Panc1 (cell line): ENCODE measurements at regions not wholly inside any gene's neighbourhood (a gene's known extent, or its start where the extent isn't known, plus 50 kb on each side); places are given as distances from the start of the nearest gene placed in this dataset.

Experiments used
- ATAC-seq: fragments of 200-7000 bp; cut with Tn5 transposase; 2 replicates; pipeline ENCODE4 v1.9.1; 2020; ENCODE audit warnings: mild to moderate bottlenecking, moderate library complexity
- BruUV-seq: library from RNA; stranded (reverse); fragments of 400-500 nt; replicated peaks from 2 replicates; lab custom pipeline; 2021; lab: Mats Ljungman, UMichigan
- CTCF ChIA-PET: fragments of 300-600 bp; sonication (Branson Sonifier 250); formaldehyde crosslinking; loops from one replicate; lab custom pipeline; 2022; ENCODE audit warnings: antibody characterized with exemption; lab: Charles Lee
- POLR2A ChIA-PET: fragments of 300-600 bp; sonication (Branson Sonifier 250); formaldehyde crosslinking; loops from one replicate; lab custom pipeline; 2022; ENCODE audit warnings: antibody characterized with exemption; lab: Charles Lee
- DNase-seq: peaks from one replicate; pipeline ENCODE4 v3.0.0-alpha.2; 2010; ENCODE audit warnings: low read depth, low spot score
- H3K27ac ChIP-seq: 2 replicates; pipeline ENCODE4 v1.5.1; 2011; ENCODE audit warnings: mild to moderate bottlenecking, low read length, inconsistent platforms
- H3K27me3 ChIP-seq: fragments of 200-500 bp; sonication (Bioruptor generic); 2 replicates; pipeline ENCODE4 v1.6.0; 2014; ENCODE audit warnings: low read length, inconsistent platforms; ENCODE audit not compliant: control insufficient read depth, insufficient read depth
- H3K36me3 ChIP-seq: fragments of 200-500 bp; sonication (Bioruptor generic); 2 replicates; pipeline ENCODE4 v1.5.1; 2014; ENCODE audit warnings: inconsistent platforms, mild to moderate bottlenecking, low read length, moderate library complexity; ENCODE audit not compliant: control insufficient read depth, insufficient read depth
- H3K4me1 ChIP-seq: 2 replicates; pipeline ENCODE4 v1.5.1; 2011; ENCODE audit warnings: inconsistent platforms, mild to moderate bottlenecking, low read length, moderate library complexity; ENCODE audit not compliant: control insufficient read depth, insufficient read depth
- H3K4me3 ChIP-seq, 2 experiments: 2 replicates each; pipeline ENCODE4 v1.5.1; 2011 to 2012; ENCODE audit warnings: low read depth in 2 of 2, low read length in 2 of 2, mild to moderate bottlenecking in 2 of 2, inconsistent platforms in 1 of 2, moderate library complexity in 1 of 2
- H3K9me3 ChIP-seq: fragments of 200-500 bp; sonication (Bioruptor generic); 2 replicates; pipeline ENCODE4 v1.5.1; 2014; ENCODE audit warnings: low read depth, mild to moderate bottlenecking, inconsistent platforms, low read length, moderate library complexity; ENCODE audit not compliant: control insufficient read depth, insufficient read depth
- CTCF ChIP-seq: fragments of 450-650 bp; IDR thresholded peaks from 2 replicates; pipeline ENCODE4 v1.5.1; 2017; ENCODE audit warnings: mild to moderate bottlenecking
- POLR2AphosphoS5 ChIP-seq: IDR thresholded peaks from 2 replicates; pipeline ENCODE4 v1.6.1; 2012; ENCODE audit warnings: mild to moderate bottlenecking, low read depth, low read length, moderate library complexity
- SIN3A ChIP-seq: IDR thresholded peaks from 2 replicates; pipeline ENCODE4 v1.6.1; 2012; ENCODE audit warnings: low read depth, mild to moderate bottlenecking, low read length, moderate library complexity, borderline replicate concordance; ENCODE audit not compliant: insufficient read depth
- TCF7L2 ChIP-seq: IDR thresholded peaks from 2 replicates; pipeline ENCODE4 v1.6.1; 2011; ENCODE audit warnings: mild to moderate bottlenecking, low read depth, low read length, inconsistent platforms
- in situ Hi-C: cut with HindIII; loops from 2 replicates; pipeline ENCODE4 v1.10.0; 2016; ENCODE audit warnings: low sequenced_read_pairs, low pct_unique_long_range_greater_than_20kb
- intact Hi-C: fragments of 100-400 bp; cut with micrococcal nuclease; formaldehyde crosslinking; loops from one replicate; pipeline ENCODE4 v1.10.0; 2022; ENCODE audit not compliant: unreplicated experiment
- TF ChIP-seq, protein P1 (sequence below), 2 experiments: IDR thresholded peaks; 2 replicates each; pipeline ENCODE4 v1.6.1; 2011 to 2012; ENCODE audit warnings: low read depth in 2 of 2, control low read depth in 1 of 2, low read length in 1 of 2, mild to moderate bottlenecking in 1 of 2, moderate library complexity in 1 of 2; ENCODE audit not compliant: insufficient read depth in 1 of 2

DNA sequence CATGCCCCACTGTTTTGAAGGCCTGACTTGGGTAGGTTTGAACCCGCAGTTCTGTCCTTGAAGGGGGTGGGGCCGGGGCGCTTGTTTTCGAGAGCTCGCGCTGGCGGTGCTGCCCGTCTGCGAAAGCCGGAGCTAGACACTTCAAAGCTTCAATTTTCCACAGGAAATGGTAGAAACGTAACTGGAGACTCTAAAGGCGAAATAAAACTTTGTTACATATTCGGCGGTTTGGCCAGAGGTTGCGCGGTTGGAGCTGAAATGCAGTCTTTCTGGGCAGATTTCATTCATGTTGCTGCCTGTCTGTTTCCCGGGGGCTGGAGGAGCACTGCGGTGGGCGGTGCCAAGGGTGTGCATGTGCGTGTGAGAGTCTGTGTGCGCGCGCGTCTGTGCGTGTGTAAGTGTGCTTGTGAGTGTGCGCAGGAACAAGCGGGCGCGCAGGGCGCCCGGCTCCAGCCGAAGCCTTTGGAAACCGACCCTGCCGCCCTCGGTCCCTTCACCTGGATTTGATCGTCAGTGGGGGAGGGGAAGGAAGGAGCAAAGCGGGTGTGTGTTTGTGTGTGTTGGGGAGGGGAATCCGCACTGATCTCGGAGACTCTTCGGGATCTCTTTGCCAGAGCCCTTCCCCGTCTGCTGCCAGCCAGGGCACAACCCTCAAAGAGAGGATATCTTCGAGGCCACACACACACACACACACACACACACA, 227.7 kb upstream of the CRY1 start:
- intact Hi-C loops, result no loop called here
- H3K27me3 ChIP-seq, result peaks cover 28% of the 10 kb centered on the region
- in situ Hi-C loops, result no loop called here
- H3K9me3 ChIP-seq, result no peaks in the 10 kb centered on the region
- ATAC-seq, result no peak
- TF ChIP-seq, protein P1, sequence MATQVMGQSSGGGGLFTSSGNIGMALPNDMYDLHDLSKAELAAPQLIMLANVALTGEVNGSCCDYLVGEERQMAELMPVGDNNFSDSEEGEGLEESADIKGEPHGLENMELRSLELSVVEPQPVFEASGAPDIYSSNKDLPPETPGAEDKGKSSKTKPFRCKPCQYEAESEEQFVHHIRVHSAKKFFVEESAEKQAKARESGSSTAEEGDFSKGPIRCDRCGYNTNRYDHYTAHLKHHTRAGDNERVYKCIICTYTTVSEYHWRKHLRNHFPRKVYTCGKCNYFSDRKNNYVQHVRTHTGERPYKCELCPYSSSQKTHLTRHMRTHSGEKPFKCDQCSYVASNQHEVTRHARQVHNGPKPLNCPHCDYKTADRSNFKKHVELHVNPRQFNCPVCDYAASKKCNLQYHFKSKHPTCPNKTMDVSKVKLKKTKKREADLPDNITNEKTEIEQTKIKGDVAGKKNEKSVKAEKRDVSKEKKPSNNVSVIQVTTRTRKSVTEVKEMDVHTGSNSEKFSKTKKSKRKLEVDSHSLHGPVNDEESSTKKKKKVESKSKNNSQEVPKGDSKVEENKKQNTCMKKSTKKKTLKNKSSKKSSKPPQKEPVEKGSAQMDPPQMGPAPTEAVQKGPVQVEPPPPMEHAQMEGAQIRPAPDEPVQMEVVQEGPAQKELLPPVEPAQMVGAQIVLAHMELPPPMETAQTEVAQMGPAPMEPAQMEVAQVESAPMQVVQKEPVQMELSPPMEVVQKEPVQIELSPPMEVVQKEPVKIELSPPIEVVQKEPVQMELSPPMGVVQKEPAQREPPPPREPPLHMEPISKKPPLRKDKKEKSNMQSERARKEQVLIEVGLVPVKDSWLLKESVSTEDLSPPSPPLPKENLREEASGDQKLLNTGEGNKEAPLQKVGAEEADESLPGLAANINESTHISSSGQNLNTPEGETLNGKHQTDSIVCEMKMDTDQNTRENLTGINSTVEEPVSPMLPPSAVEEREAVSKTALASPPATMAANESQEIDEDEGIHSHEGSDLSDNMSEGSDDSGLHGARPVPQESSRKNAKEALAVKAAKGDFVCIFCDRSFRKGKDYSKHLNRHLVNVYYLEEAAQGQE (IDR thresholded peaks at IDR 0.05; ENCODE audit: insufficient read depth in 1 of 2, low read depth in 2 of 2, low read length in 1 of 2), result no peak
- TF ChIP-seq POLR2AphosphoS5 (no peak), SIN3A (no peak), TCF7L2 (no peak), CTCF (no peak)
- H3K36me3 ChIP-seq, result no peaks in the 10 kb centered on the region
- DNase-seq, result no peak
- no TSS peak for BruUV-seq
- peak overlapping the region in 1 of 2 experiments; percentile 11; a peak in 1 of 4 replicates for H3K4me3 ChIP-seq
- no peaks in the 10 kb centered on the region; the same call in 1 of the 2 replicates for H3K4me1 ChIP-seq
- CTCF ChIA-PET, result interaction anchor here (0.5 kb wide), 1 partner anchor 20 kb away, joined by 9 read pairs; no protein-coding TSS in a partner anchor
- POLR2A ChIA-PET, result interaction anchor here (0.7 kb wide), 1 partner anchor 26 kb away, joined by 3 read pairs; no protein-coding TSS in a partner anchor
- H3K27ac ChIP-seq, result no peak overlapping the region

GRCh38 chr12:107322063-107322462, 228.7 kb upstream of the CRY1 start:
- ATAC-seq, result no peak

More at GRCh38 chr12:107322063-107322462, 228.7 kb upstream of the CRY1 start:
- CTCF ChIA-PET, result no interaction called here
- no peaks in the 10 kb centered on the region for H3K9me3 ChIP-seq
- POLR2A ChIA-PET, result no interaction called here
- no TSS peak for BruUV-seq
- in situ Hi-C loops, result no loop called here
- H3K36me3 ChIP-seq, result no peaks in the 10 kb centered on the region
- intact Hi-C loops, result no loop called here
- TF ChIP-seq POLR2AphosphoS5 (no peak), CTCF (no peak), TCF7L2 (no peak), SIN3A (no peak)
- TF ChIP-seq, protein P1 (IDR thresholded peaks at IDR 0.05; ENCODE audit: insufficient read depth in 1 of 2, low read depth in 2 of 2, low read length in 1 of 2), result no peak
- no peak overlapping the region for H3K4me3 ChIP-seq
- no peak for DNase-seq
- no peaks in the 10 kb centered on the region; the same call in 1 of the 2 replicates for H3K4me1 ChIP-seq
- peaks cover 28% of the 10 kb centered on the region for H3K27me3 ChIP-seq
- no peak overlapping the region for H3K27ac ChIP-seq
